Cardiac muscle cell (in vitro differentiated cells and primary cell): ENCODE measurements at regions not wholly inside any gene's neighbourhood (a gene's known extent, or its start where the extent isn't known, plus 50 kb on each side); places are given as distances from the start of the nearest gene placed in this dataset.
"Not testable (repeated sequence)": the region's sequence is repeated elsewhere in the genome, so short reads cannot be mapped to it uniquely, and the experiment has no call there.

ENCODE experiments used
- DNase-seq, 2 donors: peaks; one replicate each; pipeline versions ENCODE4 v3.0.0 to v3.0.0-alpha.2; 2010 to 2017; ENCODE audit warnings: low read depth in 1 of 2, low spot score in 1 of 2
- H3K27ac ChIP-seq: fragments of 200-600 bp; sonication (generic); 2 replicates; pipeline ENCODE4 v1.5.1; 2016
- H3K27me3 ChIP-seq: fragments of 200-600 bp; sonication (generic); 2 replicates; pipeline ENCODE4 v1.6.0; 2016; ENCODE audit warnings: control low read depth
- H3K36me3 ChIP-seq: fragments of 200-600 bp; sonication (generic); 2 replicates; pipeline ENCODE4 v1.5.1; 2016; ENCODE audit warnings: control low read depth
- H3K4me1 ChIP-seq: fragments of 200-600 bp; sonication (generic); 2 replicates; pipeline ENCODE4 v1.8.1; 2017; ENCODE audit warnings: low read depth, mild to moderate bottlenecking, mixed run types
- H3K4me3 ChIP-seq: fragments of 200-600 bp; sonication (generic); 2 replicates; pipeline ENCODE4 v1.5.1; 2016; ENCODE audit warnings: mild to moderate bottlenecking
- H3K9me3 ChIP-seq: fragments of 200-600 bp; sonication (generic); 2 replicates; pipeline ENCODE4 v1.5.1; 2017; ENCODE audit warnings: low read depth, mild to moderate bottlenecking, control low read depth
- CTCF ChIP-seq: IDR thresholded peaks from 2 replicates; pipeline ENCODE4 v1.5.1; 2012; ENCODE audit warnings: low read depth, mild to moderate bottlenecking, low read length

GRCh38 chr11:87529486-87529885 is 491.8 kb downstream of the TMEM135 start:
- Histone ChIP-seq H3K4me3 (no peak overlapping the region), H3K27me3 (no peaks in the 10 kb centered on the region), H3K36me3 (no peaks in the 10 kb centered on the region), H3K27ac (no peak overlapping the region), H3K9me3 (no peaks in the 10 kb centered on the region), H3K4me1 (peaks cover 14% of the 10 kb centered on the region)
- DNase-seq = no peak
- no peak for TF ChIP-seq CTCF

GRCh38 chr11:87528752-87529151 is 491.0 kb downstream of the TMEM135 start:
- Histone ChIP-seq H3K4me1 (peaks cover 14% of the 10 kb centered on the region), H3K36me3 (no peaks in the 10 kb centered on the region), H3K27ac (no peak overlapping the region), H3K27me3 (no peaks in the 10 kb centered on the region), H3K4me3 (no peak overlapping the region), H3K9me3 (no peaks in the 10 kb centered on the region)
- no peak for DNase-seq
- TF ChIP-seq CTCF = no peak

GRCh38 chr11:87523276-87523675 is 485.5 kb downstream of the TMEM135 start:
- DNase-seq = no peak
- Histone ChIP-seq H3K4me3 (no peak overlapping the region), H3K27me3 (no peaks in the 10 kb centered on the region), H3K9me3 (no peaks in the 10 kb centered on the region), H3K27ac (no peak overlapping the region), H3K36me3 (no peaks in the 10 kb centered on the region), H3K4me1 (peaks cover 16% of the 10 kb centered on the region)
- TF ChIP-seq CTCF = no peak

GRCh38 chr11:87518266-87518665 is 480.5 kb downstream of the TMEM135 start:
- peak in 1 of 2 donors; percentile 6 for DNase-seq
- no peak overlapping the region for H3K4me3 ChIP-seq
- no peaks in the 10 kb centered on the region for H3K27me3 ChIP-seq
- no peaks in the 10 kb centered on the region for H3K9me3 ChIP-seq
- no peak for TF ChIP-seq CTCF
- no peak overlapping the region for H3K27ac ChIP-seq
- H3K4me1 ChIP-seq = peaks cover 7% of the 10 kb centered on the region
- no peaks in the 10 kb centered on the region for H3K36me3 ChIP-seq

GRCh38 chr11:87517351-87517750 is 479.6 kb downstream of the TMEM135 start:
- peaks cover 7% of the 10 kb centered on the region for H3K4me1 ChIP-seq
- no peak for TF ChIP-seq CTCF
- H3K9me3 ChIP-seq = no peaks in the 10 kb centered on the region
- no peak overlapping the region for H3K27ac ChIP-seq
- H3K36me3 ChIP-seq = no peaks in the 10 kb centered on the region
- no peak overlapping the region for H3K4me3 ChIP-seq
- DNase-seq = peak in 1 of 2 donors; percentile 27
- no peaks in the 10 kb centered on the region for H3K27me3 ChIP-seq

GRCh38 chr11:87507722-87508121 is 470.0 kb downstream of the TMEM135 start:
- DNase-seq, H3K9me3 ChIP-seq, H3K4me3 ChIP-seq, H3K4me1 ChIP-seq, H3K27me3 ChIP-seq, H3K36me3 ChIP-seq, H3K27ac ChIP-seq: not testable (repeated sequence)

GRCh38 chr11:87506946-87507345 is 469.2 kb downstream of the TMEM135 start:
- H3K9me3 ChIP-seq, H3K27ac ChIP-seq, DNase-seq, H3K4me3 ChIP-seq, H3K36me3 ChIP-seq, H3K4me1 ChIP-seq, H3K27me3 ChIP-seq: not testable (repeated sequence)
